ENCODE measurements at regions not wholly inside any gene's neighbourhood (a gene's known extent, or its start where the extent isn't known, plus 50 kb on each side); places are given as distances from the start of the nearest gene placed in this dataset.

- Histone ChIP-seq H3K4me2 (ENCODE audit: low read depth, low read length, poor library complexity, severe bottlenecking) (no peak overlapping the region), H2AFZ (ENCODE audit: low read length) (no peak overlapping the region), H4K20me1 (ENCODE audit: insufficient read depth, low read length, poor library complexity, severe bottlenecking) (no peaks in the 10 kb centered on the region), H3F3A (ENCODE audit: low read depth) (no peaks in the 10 kb centered on the region), H3K4me3 (ENCODE audit: low read length, poor library complexity, severe bottlenecking) (no peak overlapping the region), H3K9me3 (ENCODE audit: insufficient read depth, low read depth, low read length) (no peaks in the 10 kb centered on the region), H3K36me3 (ENCODE audit: insufficient read depth, low read length) (no peaks in the 10 kb centered on the region), H3K9ac (ENCODE audit: low read depth, low read length, poor library complexity, severe bottlenecking) (no peak overlapping the region), H3K4me1 (ENCODE audit: insufficient read depth, low read length, poor library complexity, severe bottlenecking) (no peaks in the 10 kb centered on the region), H3K79me2 (ENCODE audit: insufficient read depth, low read length) (no peaks in the 10 kb centered on the region), H3K9me2 (replicated peaks; ENCODE audit: low read depth, low read length) (no peaks in the 10 kb centered on the region), H3K27me3 (ENCODE audit: insufficient read depth, low read length, poor library complexity, severe bottlenecking) (no peaks in the 10 kb centered on the region)
- TF ChIP-seq EZH2phosphoT487 (IDR thresholded peaks at IDR 0.05; ENCODE audit: borderline replicate concordance) = no peak
- no peak for TF ChIP-seq CTCF (conservative IDR thresholded peaks at IDR 0.05; ENCODE audit: low read length)
Measured at GRCh38 chr9:36521148-36521547, 51.5 kb upstream of the MELK start.

DNA sequence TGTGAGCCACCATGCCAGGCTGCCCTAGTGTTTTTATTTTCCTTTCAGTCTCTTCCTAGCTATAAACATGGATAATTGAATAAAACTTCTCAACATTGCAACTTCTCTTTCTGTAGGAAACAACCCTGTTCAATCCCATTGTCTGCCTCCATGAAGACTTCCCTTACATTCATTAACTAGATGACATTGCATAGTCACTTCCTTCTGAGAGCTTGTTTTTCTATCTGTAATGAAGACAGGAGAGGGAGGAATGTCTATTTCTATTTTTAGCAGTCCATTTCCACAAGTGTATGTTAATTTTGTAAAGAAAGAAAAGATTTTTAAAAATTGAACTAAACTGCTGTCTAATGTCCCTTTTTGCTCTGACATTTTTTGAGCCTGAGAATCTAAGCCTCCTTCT is 55.6 kb upstream of the MELK start:
- H3K9me2 ChIP-seq (replicated peaks; ENCODE audit: low read depth, low read length) = no peaks in the 10 kb centered on the region
- no peaks in the 10 kb centered on the region for H3K79me2 ChIP-seq (ENCODE audit: insufficient read depth, low read length)
- H3K9ac ChIP-seq (ENCODE audit: low read depth, low read length, poor library complexity, severe bottlenecking) = no peak overlapping the region
- H3K9me3 ChIP-seq (ENCODE audit: insufficient read depth, low read depth, low read length) = no peaks in the 10 kb centered on the region
- TF ChIP-seq CTCF (conservative IDR thresholded peaks at IDR 0.05; ENCODE audit: low read length) = no peak
- no peak for TF ChIP-seq EZH2phosphoT487 (IDR thresholded peaks at IDR 0.05; ENCODE audit: borderline replicate concordance)
- H2AFZ ChIP-seq (ENCODE audit: low read length) = no peak overlapping the region
- H3K4me1 ChIP-seq (ENCODE audit: insufficient read depth, low read length, poor library complexity, severe bottlenecking) = no peaks in the 10 kb centered on the region
- H3F3A ChIP-seq (ENCODE audit: low read depth) = no peaks in the 10 kb centered on the region
- no peaks in the 10 kb centered on the region for H3K36me3 ChIP-seq (ENCODE audit: insufficient read depth, low read length)
- H3K27me3 ChIP-seq (ENCODE audit: insufficient read depth, low read length, poor library complexity, severe bottlenecking) = no peaks in the 10 kb centered on the region
- no peak overlapping the region for H3K4me2 ChIP-seq (ENCODE audit: low read depth, low read length, poor library complexity, severe bottlenecking)
- no peaks in the 10 kb centered on the region for H4K20me1 ChIP-seq (ENCODE audit: insufficient read depth, low read length, poor library complexity, severe bottlenecking)
- no peak overlapping the region for H3K4me3 ChIP-seq (ENCODE audit: low read length, poor library complexity, severe bottlenecking)

DNA sequence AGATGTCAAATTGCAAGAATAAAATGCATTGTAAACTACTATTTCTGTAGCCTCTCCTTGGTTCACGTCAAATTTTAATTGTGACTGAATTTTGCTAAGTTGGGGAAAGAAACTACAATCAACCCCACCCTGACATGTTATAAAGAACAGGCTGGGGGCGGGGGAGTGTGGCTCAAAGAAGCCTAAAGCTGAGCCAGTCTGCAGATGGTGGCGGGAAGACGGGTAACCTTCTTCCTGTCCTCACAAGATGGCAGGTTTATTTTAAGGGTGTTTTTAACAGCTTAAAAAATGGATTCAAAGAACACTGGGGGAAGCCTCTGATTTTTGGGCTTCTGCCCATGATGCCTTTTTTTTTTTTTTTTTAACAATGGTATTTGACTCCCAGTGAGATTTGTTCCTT is 68.5 kb upstream of the MELK start:
- no peaks in the 10 kb centered on the region for H3K9me2 ChIP-seq (replicated peaks; ENCODE audit: low read depth, low read length)
- H3K9ac ChIP-seq (ENCODE audit: low read depth, low read length, poor library complexity, severe bottlenecking) = no peak overlapping the region
- no peaks in the 10 kb centered on the region for H3K36me3 ChIP-seq (ENCODE audit: insufficient read depth, low read length)
- peak overlapping the region; percentile 55 for H2AFZ ChIP-seq (ENCODE audit: low read length)
- no peaks in the 10 kb centered on the region for H3K27me3 ChIP-seq (ENCODE audit: insufficient read depth, low read length, poor library complexity, severe bottlenecking)
- peaks cover 10% of the 10 kb centered on the region for H3K4me1 ChIP-seq (ENCODE audit: insufficient read depth, low read length, poor library complexity, severe bottlenecking)
- H3F3A ChIP-seq (ENCODE audit: low read depth) = no peaks in the 10 kb centered on the region
- TF ChIP-seq EZH2phosphoT487 (IDR thresholded peaks at IDR 0.05; ENCODE audit: borderline replicate concordance) = no peak
- no peak for TF ChIP-seq CTCF (conservative IDR thresholded peaks at IDR 0.05; ENCODE audit: low read length)
- no peak overlapping the region for H3K4me3 ChIP-seq (ENCODE audit: low read length, poor library complexity, severe bottlenecking)
- no peak overlapping the region for H3K4me2 ChIP-seq (ENCODE audit: low read depth, low read length, poor library complexity, severe bottlenecking)
- no peaks in the 10 kb centered on the region for H3K79me2 ChIP-seq (ENCODE audit: insufficient read depth, low read length)
- H3K9me3 ChIP-seq (ENCODE audit: insufficient read depth, low read depth, low read length) = no peaks in the 10 kb centered on the region
- H4K20me1 ChIP-seq (ENCODE audit: insufficient read depth, low read length, poor library complexity, severe bottlenecking) = no peaks in the 10 kb centered on the region
